GM06990 (cell line): ENCODE measurements at regions not wholly inside any gene's neighbourhood (a gene's known extent, or its start where the extent isn't known, plus 50 kb on each side); places are given as distances from the start of the nearest gene placed in this dataset.

Source experiments
- DNase-seq: peaks from one replicate; pipeline ENCODE4 v3.0.0-alpha.2; 2011; ENCODE audit not compliant: insufficient read length; ENCODE audit errors: extremely low read depth
- H3K27me3 ChIP-seq: replicated peaks from 2 replicates; pipeline ENCODE4 v1.6.0; 2011; ENCODE audit warnings: low read length; ENCODE audit not compliant: control insufficient read depth, insufficient read depth
- H3K36me3 ChIP-seq: 2 replicates; pipeline ENCODE4 v1.5.1; 2011; ENCODE audit warnings: low read length; ENCODE audit not compliant: control insufficient read depth, insufficient read depth
- H3K4me3 ChIP-seq: replicated peaks from 2 replicates; pipeline ENCODE4 v1.5.1; 2011; ENCODE audit warnings: low read depth, mild to moderate bottlenecking, control low read depth, low read length
- CTCF ChIP-seq: IDR thresholded peaks from 2 replicates; pipeline ENCODE4 v1.5.1; 2011; ENCODE audit warnings: low read length, control low read depth, mild to moderate bottlenecking, inconsistent platforms; ENCODE audit not compliant: insufficient read depth, poor library complexity, severe bottlenecking

DNA sequence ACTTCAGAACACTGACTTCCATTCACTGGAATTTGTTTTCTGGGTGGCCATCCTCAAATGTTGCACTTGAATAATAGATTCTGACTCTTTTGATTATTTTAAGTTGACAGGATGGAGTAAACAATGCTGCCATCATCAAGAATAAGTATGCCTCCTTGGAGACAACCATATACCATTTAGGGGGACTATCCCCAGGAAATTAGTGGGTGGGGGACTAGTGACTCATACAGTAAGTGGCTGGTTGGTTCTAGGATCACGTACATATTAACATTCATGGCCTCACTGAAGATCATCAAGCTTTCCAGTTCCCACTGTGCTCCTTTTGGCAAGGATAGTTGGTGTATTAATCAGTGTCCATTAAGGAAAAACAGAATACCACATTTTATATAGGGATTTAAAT lies 615.2 kb downstream of the CCSER2 start:
- Histone ChIP-seq H3K27me3 (no peaks in the 10 kb centered on the region), H3K4me3 (no peak overlapping the region), H3K36me3 (no peaks in the 10 kb centered on the region)
- no peak for TF ChIP-seq CTCF
- no peak for DNase-seq

GRCh38 chr10:84944187-84944586 lies 615.8 kb downstream of the CCSER2 start:
- no peak for DNase-seq
- H3K36me3 ChIP-seq: no peaks in the 10 kb centered on the region

GRCh38 chr10:84945791-84946190 lies 617.4 kb downstream of the CCSER2 start:
- DNase-seq: no peak

More at GRCh38 chr10:84944187-84944586, 615.8 kb downstream of the CCSER2 start:
- TF ChIP-seq CTCF: no peak
- Histone ChIP-seq H3K4me3 (no peak overlapping the region), H3K27me3 (no peaks in the 10 kb centered on the region)

GRCh38 chr10:84946904-84947303 lies 618.5 kb downstream of the CCSER2 start:
- Histone ChIP-seq H3K27me3 (no peaks in the 10 kb centered on the region), H3K36me3 (no peaks in the 10 kb centered on the region), H3K4me3 (no peak overlapping the region)
- DNase-seq: no peak
- no peak for TF ChIP-seq CTCF

More at GRCh38 chr10:84945791-84946190, 617.4 kb downstream of the CCSER2 start:
- no peak for TF ChIP-seq CTCF
- Histone ChIP-seq H3K36me3 (no peaks in the 10 kb centered on the region), H3K27me3 (no peaks in the 10 kb centered on the region), H3K4me3 (no peak overlapping the region)

- no peaks in the 10 kb centered on the region; the same call in 1 of the 2 replicates for H3K27me3 ChIP-seq
- no peak for DNase-seq
- no peaks in the 10 kb centered on the region for H3K36me3 ChIP-seq
- TF ChIP-seq CTCF: no peak
- H3K4me3 ChIP-seq: no peak overlapping the region
Measured at GRCh38 chr10:84948644-84949043, 620.3 kb downstream of the CCSER2 start.

- H3K4me3 ChIP-seq: no peak overlapping the region
- H3K36me3 ChIP-seq: no peaks in the 10 kb centered on the region
- no peaks in the 10 kb centered on the region; the same call in 1 of the 2 replicates for H3K27me3 ChIP-seq
- no peak for DNase-seq
- TF ChIP-seq CTCF: no peak
Measured at GRCh38 chr10:84951616-84952015, 623.2 kb downstream of the CCSER2 start.
